Gastrocnemius medialis (tissue), 4 donors: ENCODE measurements at regions not wholly inside any gene's neighbourhood (a gene's known extent, or its start where the extent isn't known, plus 50 kb on each side); places are given as distances from the start of the nearest gene placed in this dataset.

Experiments
- POLR2A ChIP-seq, 2 donors: fragments of 450-650 bp; IDR thresholded peaks; one replicate each; pipeline ENCODE4 v1.6.1; 2017; ENCODE audit warnings: antibody characterized with exemption in 2 of 2, mild to moderate bottlenecking in 2 of 2, moderate library complexity in 2 of 2
- TF ChIP-seq, protein P1 (sequence below), 5 experiments: fragments of 450-650 bp in 3 of 5; fragments of 200-600 bp in 2 of 5; sonication (generic) in 2 of 5; IDR thresholded peaks in 4 of 5; conservative IDR thresholded peaks in 1 of 5; 1 replicate in 4 of 5; 2 replicates in 1 of 5; pipeline ENCODE4 v1.5.1; 2016 to 2019; ENCODE audit warnings: antibody characterized with exemption in 5 of 5, mild to moderate bottlenecking in 3 of 5, moderate library complexity in 3 of 5

DNA sequence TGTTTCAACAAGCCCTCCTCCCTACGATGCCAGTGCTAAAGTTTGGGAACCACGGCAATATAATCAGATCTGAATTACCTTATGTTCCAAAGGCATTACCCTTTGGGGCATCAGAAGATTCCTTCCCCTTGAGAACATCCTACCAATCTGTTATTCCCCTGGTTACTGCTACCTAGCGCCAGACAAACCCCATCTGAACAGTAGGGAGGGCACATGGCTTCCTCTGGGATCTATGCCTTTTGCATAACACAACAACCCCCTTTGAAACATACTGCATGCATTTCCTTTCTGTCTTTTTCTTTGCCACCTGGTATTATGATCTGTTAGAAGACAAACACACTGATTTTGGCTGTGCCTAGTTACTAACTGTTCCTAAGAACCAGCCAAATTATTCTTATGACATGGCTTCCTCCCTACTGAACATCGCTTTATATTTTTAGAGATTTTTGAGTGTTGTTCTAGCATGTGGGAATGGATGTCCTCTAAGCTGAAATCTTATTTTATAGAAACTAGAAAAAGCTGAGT is 103.9 kb upstream of the DAPK1 start:
- TF ChIP-seq, protein P1, sequence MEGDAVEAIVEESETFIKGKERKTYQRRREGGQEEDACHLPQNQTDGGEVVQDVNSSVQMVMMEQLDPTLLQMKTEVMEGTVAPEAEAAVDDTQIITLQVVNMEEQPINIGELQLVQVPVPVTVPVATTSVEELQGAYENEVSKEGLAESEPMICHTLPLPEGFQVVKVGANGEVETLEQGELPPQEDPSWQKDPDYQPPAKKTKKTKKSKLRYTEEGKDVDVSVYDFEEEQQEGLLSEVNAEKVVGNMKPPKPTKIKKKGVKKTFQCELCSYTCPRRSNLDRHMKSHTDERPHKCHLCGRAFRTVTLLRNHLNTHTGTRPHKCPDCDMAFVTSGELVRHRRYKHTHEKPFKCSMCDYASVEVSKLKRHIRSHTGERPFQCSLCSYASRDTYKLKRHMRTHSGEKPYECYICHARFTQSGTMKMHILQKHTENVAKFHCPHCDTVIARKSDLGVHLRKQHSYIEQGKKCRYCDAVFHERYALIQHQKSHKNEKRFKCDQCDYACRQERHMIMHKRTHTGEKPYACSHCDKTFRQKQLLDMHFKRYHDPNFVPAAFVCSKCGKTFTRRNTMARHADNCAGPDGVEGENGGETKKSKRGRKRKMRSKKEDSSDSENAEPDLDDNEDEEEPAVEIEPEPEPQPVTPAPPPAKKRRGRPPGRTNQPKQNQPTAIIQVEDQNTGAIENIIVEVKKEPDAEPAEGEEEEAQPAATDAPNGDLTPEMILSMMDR (IDR thresholded peaks at IDR 0.05 in 4 of 5, conservative IDR thresholded peaks at IDR 0.05 in 1 of 5), result no peak
- TF ChIP-seq POLR2A (IDR thresholded peaks at IDR 0.05), result no peak
